Calu3 (cell line): ENCODE measurements at regions not wholly inside any gene's neighbourhood (a gene's known extent, or its start where the extent isn't known, plus 50 kb on each side); places are given as distances from the start of the nearest gene placed in this dataset.

Experiments used
- BruUV-seq: library from RNA; stranded (reverse); fragments of 400-500 nt; replicated peaks from 2 replicates; lab custom pipeline; 2021; lab: Mats Ljungman, UMichigan
- CTCF ChIA-PET: fragments of 300-600 bp; sonication (Branson Sonifier 250); formaldehyde crosslinking; loops from one replicate; lab custom pipeline; 2022; ENCODE audit warnings: antibody characterized with exemption; lab: Charles Lee
- DNase-seq: peaks from one replicate; pipeline ENCODE4 v3.0.0; 2022
- H3K27ac Mint-ChIP-seq: one replicate; pipeline ENCODE4 v1.8.0; 2022; ENCODE audit warnings: mixed read lengths; ENCODE audit not compliant: unreplicated experiment
- H3K27me3 Mint-ChIP-seq: one replicate; pipeline ENCODE4 v1.8.0; 2022; ENCODE audit warnings: mixed read lengths; ENCODE audit not compliant: unreplicated experiment
- H3K36me3 Mint-ChIP-seq: one replicate; pipeline ENCODE4 v1.8.0; 2022; ENCODE audit warnings: mild to moderate bottlenecking, moderate library complexity, mixed read lengths; ENCODE audit not compliant: insufficient read depth, unreplicated experiment
- H3K4me1 Mint-ChIP-seq: one replicate; pipeline ENCODE4 v1.8.0; 2022; ENCODE audit warnings: mild to moderate bottlenecking, low read depth, mixed read lengths; ENCODE audit not compliant: unreplicated experiment
- H3K4me3 Mint-ChIP-seq: one replicate; pipeline ENCODE4 v1.8.0; 2022; ENCODE audit warnings: mild to moderate bottlenecking, low read depth, moderate library complexity, mixed read lengths; ENCODE audit not compliant: unreplicated experiment
- H3K9me3 Mint-ChIP-seq: one replicate; pipeline ENCODE4 v1.8.0; 2022; ENCODE audit warnings: low read depth, mixed read lengths; ENCODE audit not compliant: unreplicated experiment
- CTCF ChIP-seq: fragments of 200-600 bp; IDR thresholded peaks from one replicate; pipeline ENCODE4 v1.8.0; 2022; ENCODE audit warnings: antibody characterized with exemption; ENCODE audit not compliant: unreplicated experiment
- intact Hi-C: fragments of 100-400 bp; cut with micrococcal nuclease; formaldehyde crosslinking; loops from one replicate; pipeline ENCODE4 v1.10.0; 2022; ENCODE audit not compliant: unreplicated experiment

GRCh38 chr10:121157998-121158397 is 306.8 kb downstream of the WDR11 start:
- peak; percentile 40 for DNase-seq

GRCh38 chr10:121158988-121159579 is 307.9 kb downstream of the WDR11 start:
- intact Hi-C loops: loop anchor here (1.0 to 5.0 kb wide), 5 partner anchors 47 to 248 kb away; no protein-coding TSS in a partner anchor
- Mint-ChIP-seq H3K4me3 (peak overlapping the region; percentile 47), H3K36me3 (peaks cover 13% of the 10 kb centered on the region), H3K9me3 (peaks cover 2% of the 10 kb centered on the region), H3K27me3 (no peaks in the 10 kb centered on the region), H3K27ac (no peak overlapping the region), H3K4me1 (peaks cover 44% of the 10 kb centered on the region)
- CTCF ChIA-PET: interaction anchor here (0.6 to 1.9 kb wide), 7 partner anchors 11 to 1556 kb away, joined by 3 to 7 read pairs (median 3); no protein-coding TSS in a partner anchor
- BruUV-seq: no TSS peak
- DNase-seq: peak; percentile 82
- TF ChIP-seq CTCF: no peak

More at GRCh38 chr10:121157998-121158397, 306.8 kb downstream of the WDR11 start:
- H3K27ac Mint-ChIP-seq: no peak overlapping the region
- peaks cover 45% of the 10 kb centered on the region for H3K4me1 Mint-ChIP-seq
- intact Hi-C loops: loop anchor here (1.0 to 5.0 kb wide), 4 partner anchors 46 to 249 kb away; no protein-coding TSS in a partner anchor
- peaks cover 13% of the 10 kb centered on the region for H3K36me3 Mint-ChIP-seq
- no TSS peak for BruUV-seq
- CTCF ChIA-PET: interaction anchor here (1.2 to 1.9 kb wide), 2 partner anchors 12 to 45 kb away, joined by 3 to 7 read pairs; no protein-coding TSS in a partner anchor
- peaks cover 4% of the 10 kb centered on the region for H3K9me3 Mint-ChIP-seq
- peak overlapping the region; percentile 47 for H3K4me3 Mint-ChIP-seq
- TF ChIP-seq CTCF: no peak
- no peaks in the 10 kb centered on the region for H3K27me3 Mint-ChIP-seq

GRCh38 chr10:121159670-121160069 is 308.5 kb downstream of the WDR11 start:
- CTCF ChIA-PET: interaction anchor here (0.7 to 1.9 kb wide), 4 partner anchors 10 to 191 kb away, joined by 3 to 7 read pairs (median 4); no protein-coding TSS in a partner anchor
- BruUV-seq: TSS peak; percentile 85
- intact Hi-C loops: loop anchor here (1.0 to 5.0 kb wide), 4 partner anchors 47 to 247 kb away; no protein-coding TSS in a partner anchor
- DNase-seq: peak; percentile 19
- H3K4me3 Mint-ChIP-seq: no peak overlapping the region
- H3K36me3 Mint-ChIP-seq: peaks cover 13% of the 10 kb centered on the region
- peaks cover 38% of the 10 kb centered on the region for H3K4me1 Mint-ChIP-seq
- no peak overlapping the region for H3K27ac Mint-ChIP-seq
- H3K27me3 Mint-ChIP-seq: no peaks in the 10 kb centered on the region
- TF ChIP-seq CTCF: no peak
- H3K9me3 Mint-ChIP-seq: peaks cover 2% of the 10 kb centered on the region

GRCh38 chr10:121165276-121165675 is 314.1 kb downstream of the WDR11 start:
- no TSS peak for BruUV-seq
- no peak for TF ChIP-seq CTCF
- no peaks in the 10 kb centered on the region for H3K27me3 Mint-ChIP-seq
- intact Hi-C loops: no loop called here
- no peak for DNase-seq
- H3K4me1 Mint-ChIP-seq: peaks cover 14% of the 10 kb centered on the region
- CTCF ChIA-PET: interaction anchor here (0.6 kb wide), 1 partner anchor 16 kb away, joined by 3 read pairs; no protein-coding TSS in a partner anchor
- no peak overlapping the region for H3K27ac Mint-ChIP-seq
- no peak overlapping the region for H3K4me3 Mint-ChIP-seq
- peaks cover 2% of the 10 kb centered on the region for H3K9me3 Mint-ChIP-seq
- no peaks in the 10 kb centered on the region for H3K36me3 Mint-ChIP-seq
